ENCODE measurements at regions not wholly inside any gene's neighbourhood (a gene's known extent, or its start where the extent isn't known, plus 50 kb on each side); places are given as distances from the start of the nearest gene placed in this dataset.

DNA sequence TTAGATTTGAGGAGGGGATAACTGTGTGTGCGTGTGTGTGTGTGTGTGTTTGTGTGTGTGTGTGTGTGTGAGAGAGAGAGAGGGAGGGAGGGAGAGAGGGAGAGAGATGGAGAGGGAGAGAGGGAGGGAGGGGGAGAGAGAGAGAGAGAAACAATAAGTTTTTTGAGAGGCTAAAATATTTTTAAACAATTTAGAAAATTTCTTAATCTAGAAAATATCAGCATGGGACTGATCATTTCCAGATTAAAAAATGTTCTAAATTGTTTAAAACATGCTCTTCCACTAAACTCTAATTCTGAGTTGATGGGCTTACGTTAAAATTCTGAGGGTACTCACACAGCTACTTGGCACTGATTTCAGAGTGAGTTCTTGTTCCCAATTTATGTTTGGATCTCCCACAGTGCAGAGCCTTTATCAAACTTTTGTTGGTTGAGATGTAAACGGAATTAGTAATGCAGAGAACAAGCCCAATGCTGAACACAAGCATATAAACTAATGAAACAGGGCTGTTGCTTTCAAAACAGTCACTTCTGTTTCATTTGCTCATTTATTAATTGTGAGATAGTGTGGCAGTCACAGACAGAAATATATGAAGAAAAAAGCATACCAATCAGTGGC lies 73.4 kb upstream of the RGS2 start:
- no peak for DNase-seq (ENCODE audit: low spot score in 2 of 2)
- no peaks in the 10 kb centered on the region for H3K36me3 ChIP-seq
- no peaks in the 10 kb centered on the region for H3K27me3 ChIP-seq
- no peaks in the 10 kb centered on the region for H3K4me1 ChIP-seq
- no peak overlapping the region for H3K4me3 ChIP-seq
- TF ChIP-seq POLR2A (IDR thresholded peaks at IDR 0.05) (no peak), POLR2AphosphoS5 (IDR thresholded peaks at IDR 0.05) (no peak), EP300 (IDR thresholded peaks at IDR 0.05) (no peak)
- TF ChIP-seq, protein P1, sequence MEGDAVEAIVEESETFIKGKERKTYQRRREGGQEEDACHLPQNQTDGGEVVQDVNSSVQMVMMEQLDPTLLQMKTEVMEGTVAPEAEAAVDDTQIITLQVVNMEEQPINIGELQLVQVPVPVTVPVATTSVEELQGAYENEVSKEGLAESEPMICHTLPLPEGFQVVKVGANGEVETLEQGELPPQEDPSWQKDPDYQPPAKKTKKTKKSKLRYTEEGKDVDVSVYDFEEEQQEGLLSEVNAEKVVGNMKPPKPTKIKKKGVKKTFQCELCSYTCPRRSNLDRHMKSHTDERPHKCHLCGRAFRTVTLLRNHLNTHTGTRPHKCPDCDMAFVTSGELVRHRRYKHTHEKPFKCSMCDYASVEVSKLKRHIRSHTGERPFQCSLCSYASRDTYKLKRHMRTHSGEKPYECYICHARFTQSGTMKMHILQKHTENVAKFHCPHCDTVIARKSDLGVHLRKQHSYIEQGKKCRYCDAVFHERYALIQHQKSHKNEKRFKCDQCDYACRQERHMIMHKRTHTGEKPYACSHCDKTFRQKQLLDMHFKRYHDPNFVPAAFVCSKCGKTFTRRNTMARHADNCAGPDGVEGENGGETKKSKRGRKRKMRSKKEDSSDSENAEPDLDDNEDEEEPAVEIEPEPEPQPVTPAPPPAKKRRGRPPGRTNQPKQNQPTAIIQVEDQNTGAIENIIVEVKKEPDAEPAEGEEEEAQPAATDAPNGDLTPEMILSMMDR (IDR thresholded peaks at IDR 0.05), result no peak
- no peaks in the 10 kb centered on the region for H3K9me3 ChIP-seq
- no peak overlapping the region for H3K27ac ChIP-seq
- WGBS, result 69% methylated on average over 3 of the region's 3 CpGs

DNA sequence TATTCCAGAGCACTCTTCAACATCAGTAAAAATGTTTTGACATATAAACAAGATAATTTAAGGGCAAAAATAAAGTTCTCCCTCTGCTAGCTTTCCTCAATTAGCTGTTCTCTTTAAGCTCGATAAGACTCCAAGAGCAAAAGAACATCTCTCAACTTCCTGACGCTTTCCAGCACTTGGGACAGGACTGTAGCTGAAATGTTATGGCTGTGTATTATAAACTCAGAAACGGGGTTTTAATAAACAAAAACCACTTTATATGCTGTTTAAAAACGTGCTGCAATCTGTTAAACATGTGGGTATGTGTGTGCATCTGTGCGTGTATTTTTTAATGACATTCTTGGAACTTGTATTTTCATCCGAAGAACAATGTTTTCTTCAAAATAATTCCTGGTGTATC lies 71.5 kb upstream of the RGS2 start:
- Histone ChIP-seq H3K27me3 (no peaks in the 10 kb centered on the region), H3K9me3 (no peaks in the 10 kb centered on the region), H3K4me3 (no peak overlapping the region), H3K36me3 (no peaks in the 10 kb centered on the region), H3K4me1 (no peaks in the 10 kb centered on the region), H3K27ac (no peak overlapping the region)
- TF ChIP-seq EP300 (IDR thresholded peaks at IDR 0.05) (no peak), POLR2AphosphoS5 (IDR thresholded peaks at IDR 0.05) (no peak), POLR2A (IDR thresholded peaks at IDR 0.05) (no peak)
- TF ChIP-seq, protein P1 (IDR thresholded peaks at IDR 0.05), result no peak
- no peak for DNase-seq (ENCODE audit: low spot score in 2 of 2)
- 57% methylated on average over 6 of the region's 6 CpGs for WGBS

DNA sequence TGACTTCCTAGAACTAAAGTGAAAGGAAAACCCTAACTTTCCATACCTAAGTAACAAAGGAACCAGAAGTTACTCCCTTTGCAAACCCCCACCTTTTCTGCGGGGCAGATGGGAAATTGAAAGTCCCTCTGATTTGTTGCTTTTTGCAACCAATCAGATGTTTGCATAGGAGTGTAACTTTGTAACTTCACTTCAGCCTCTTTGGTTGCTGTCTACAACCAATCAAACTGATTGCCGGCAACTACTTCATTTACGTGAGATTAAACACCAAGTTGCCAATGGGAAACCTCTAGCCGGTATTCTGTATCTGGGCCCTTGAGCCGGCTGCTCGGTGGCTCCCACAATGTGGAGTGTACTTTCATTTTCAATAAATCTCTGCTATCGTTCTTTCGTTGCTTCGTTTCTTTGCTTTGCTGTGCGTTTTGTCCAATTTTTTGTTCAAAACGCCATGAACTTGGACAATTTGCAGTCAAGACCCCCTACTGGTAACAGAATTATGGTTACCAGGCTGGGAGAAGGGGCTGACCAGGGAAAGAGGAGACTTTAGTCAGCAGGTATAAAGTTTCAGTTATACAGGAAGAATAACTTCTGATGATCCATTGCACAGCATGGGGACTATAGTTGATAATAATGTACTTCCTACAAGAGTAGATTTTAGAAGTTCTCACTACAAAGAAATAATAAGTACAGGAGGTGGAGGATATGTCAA lies 69.2 kb upstream of the RGS2 start:
- Histone ChIP-seq H3K27me3 (no peaks in the 10 kb centered on the region), H3K4me3 (no peak overlapping the region), H3K27ac (no peak overlapping the region), H3K36me3 (no peaks in the 10 kb centered on the region), H3K4me1 (no peaks in the 10 kb centered on the region), H3K9me3 (no peaks in the 10 kb centered on the region)
- DNase-seq (ENCODE audit: low spot score in 2 of 2), result no peak
- WGBS, result 89% methylated on average over 11 of the region's 11 CpGs
- TF ChIP-seq POLR2AphosphoS5 (IDR thresholded peaks at IDR 0.05) (no peak), POLR2A (IDR thresholded peaks at IDR 0.05) (no peak), EP300 (IDR thresholded peaks at IDR 0.05) (no peak)
- TF ChIP-seq, protein P1 (IDR thresholded peaks at IDR 0.05), result no peak

DNA sequence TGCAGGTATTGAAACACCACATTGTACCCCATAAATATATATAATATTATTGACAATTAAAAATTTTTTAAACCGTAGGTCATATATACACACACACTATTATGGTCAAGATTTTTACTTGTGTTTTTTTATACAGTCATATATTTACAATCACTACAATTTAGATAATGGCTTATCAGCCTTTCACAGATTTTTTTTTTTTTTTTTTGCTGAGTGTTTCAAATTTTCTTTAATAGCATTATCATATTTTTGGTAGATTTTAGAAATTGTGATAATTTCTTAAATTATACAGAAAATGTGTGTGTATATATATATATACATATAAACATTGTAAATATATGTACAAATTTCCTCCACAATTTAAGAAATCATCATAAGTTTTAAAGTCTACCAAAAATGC lies 68.6 kb upstream of the RGS2 start:
- WGBS, result 97% methylated on average over 1 of the region's 1 CpG
- no peak for DNase-seq (ENCODE audit: low spot score in 2 of 2)
- TF ChIP-seq, protein P1 (IDR thresholded peaks at IDR 0.05), result no peak
- no peak for TF ChIP-seq POLR2AphosphoS5 (IDR thresholded peaks at IDR 0.05)
- TF ChIP-seq EP300 (IDR thresholded peaks at IDR 0.05), result no peak
- TF ChIP-seq POLR2A (IDR thresholded peaks at IDR 0.05), result no peak
- Histone ChIP-seq H3K4me3 (no peak overlapping the region), H3K27me3 (no peaks in the 10 kb centered on the region), H3K36me3 (no peaks in the 10 kb centered on the region), H3K4me1 (no peaks in the 10 kb centered on the region), H3K9me3 (no peaks in the 10 kb centered on the region), H3K27ac (no peak overlapping the region)

DNA sequence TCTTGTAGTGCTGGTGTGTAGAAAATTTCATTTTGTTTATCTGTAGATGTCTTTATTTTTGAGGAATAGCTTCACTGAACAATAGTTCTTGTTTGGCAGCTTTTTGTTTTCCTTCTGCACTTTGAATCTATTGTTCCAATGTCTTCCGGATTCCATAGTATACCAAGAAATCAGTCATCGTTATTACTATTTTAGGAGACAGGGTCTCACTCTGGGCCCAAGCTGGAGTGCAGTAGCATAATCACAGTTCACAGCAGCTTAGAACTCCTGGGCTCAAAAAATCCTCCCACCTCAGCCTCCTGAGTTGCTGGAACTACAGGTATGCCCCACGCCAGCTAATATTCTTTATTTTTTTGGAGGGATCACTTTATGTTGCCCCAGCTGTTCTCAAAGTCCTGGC lies 67.7 kb upstream of the RGS2 start:
- Histone ChIP-seq H3K4me3 (no peak overlapping the region), H3K9me3 (no peaks in the 10 kb centered on the region), H3K36me3 (no peaks in the 10 kb centered on the region), H3K27me3 (no peaks in the 10 kb centered on the region), H3K27ac (no peak overlapping the region), H3K4me1 (no peaks in the 10 kb centered on the region)
- TF ChIP-seq POLR2A (IDR thresholded peaks at IDR 0.05), result no peak
- TF ChIP-seq, protein P1 (IDR thresholded peaks at IDR 0.05), result no peak
- TF ChIP-seq POLR2AphosphoS5 (IDR thresholded peaks at IDR 0.05), result no peak
- TF ChIP-seq EP300 (IDR thresholded peaks at IDR 0.05), result no peak
- 97% methylated on average over 3 of the region's 3 CpGs for WGBS
- no peak for DNase-seq (ENCODE audit: low spot score in 2 of 2)

Data from suprapubic skin (tissue), 4 donors.